Psoas muscle (tissue), 7 donors: ENCODE measurements at regions not wholly inside any gene's neighbourhood (a gene's known extent, or its start where the extent isn't known, plus 50 kb on each side); places are given as distances from the start of the nearest gene placed in this dataset.

ENCODE experiments used
- ATAC-seq, 4 donors: fragments of 200-7000 bp; cut with Tn5 transposase; one replicate each; pipeline ENCODE4 v1.9.1; 2020; ENCODE audit warnings: moderate library complexity in 3 of 4, mild to moderate bottlenecking in 2 of 4
- DNase-seq, 2 donors: peaks; one replicate each; pipeline ENCODE4 v3.0.0-alpha.2; 2020
- H3K27ac ChIP-seq: fragments of 200-600 bp; one replicate; pipeline ENCODE4 v1.8.0; 2022
- H3K27me3 ChIP-seq, 3 donors: fragments of 200-600 bp in 1 of 3; one replicate each; pipeline versions ENCODE4 v1.6.1 to v1.8.0; 2013 to 2022; ENCODE audit warnings: low read length in 2 of 3, mild to moderate bottlenecking in 2 of 3, moderate library complexity in 1 of 3; ENCODE audit not compliant: insufficient read depth in 3 of 3
- H3K36me3 ChIP-seq, 2 donors: fragments of 200-600 bp in 1 of 2; one replicate each; pipeline versions ENCODE4 v1.6.1 to v1.8.0; 2013 to 2022; ENCODE audit warnings: low read depth in 1 of 2, mild to moderate bottlenecking in 1 of 2, moderate library complexity in 1 of 2; ENCODE audit not compliant: insufficient read depth in 1 of 2
- H3K4me1 ChIP-seq: fragments of 200-600 bp; one replicate; pipeline ENCODE4 v1.8.0; 2022
- H3K4me3 ChIP-seq: fragments of 200-600 bp; one replicate; pipeline ENCODE4 v1.8.0; 2022; ENCODE audit warnings: mild to moderate bottlenecking
- H3K9me3 ChIP-seq: fragments of 200-600 bp; one replicate; pipeline ENCODE4 v1.8.0; 2022
- WGBS, 3 donors: extraction: QIAGEN DNeasy Blood & Tissue Kit; methylation state at CpG; one replicate each; pipeline versions ENCODE4 v1.1.6 to v1.1.7; 2013; 5-methylcytosine and 5-hydroxymethylcytosine counted together
- intact Hi-C, 2 donors: fragments of 100-400 bp; cut with DNase I; formaldehyde crosslinking; loops; one replicate each; pipeline versions ENCODE4 v1.11.0 to v1.14.2; 2022
- TF ChIP-seq, protein P1 (sequence below): fragments of 200-600 bp; IDR thresholded peaks from one replicate; pipeline ENCODE4 v1.8.0; 2022; ENCODE audit warnings: antibody characterized with exemption
- donor health status: healthy with polysubstance abuse.
- donor health status: DM: no; HTN: no; CAD: no; lungs with moderate emphysema.
- donor health status: Bipolar disorder and iron deficiency.
- donor health status: healthy.
- donor health status: DM: yes; HTN: yes; CAD: no.
- donor health status: DM: no; HTN: no; CAD: no.
- donor health status: DM: yes; HTN: yes; CAD: no.

DNA sequence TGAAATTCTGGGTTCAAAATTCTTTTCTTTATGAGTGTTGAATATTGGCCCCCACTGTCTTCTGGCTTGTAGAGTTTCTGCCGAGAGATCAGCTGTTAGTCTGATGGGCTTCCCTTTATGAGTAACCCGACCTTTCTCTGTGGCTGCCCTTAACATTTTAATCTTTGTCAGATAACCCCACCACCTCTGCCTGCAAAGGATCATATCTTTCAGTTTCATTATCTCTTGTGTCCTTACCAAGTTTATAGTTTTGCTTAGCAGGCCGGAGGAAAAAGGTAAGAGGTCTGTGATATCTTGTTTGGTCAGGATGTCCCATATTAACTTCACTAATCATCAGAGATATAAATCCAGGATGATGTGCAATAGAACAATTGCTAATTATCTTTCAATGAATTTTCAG lies 970.2 kb upstream of the TYRP1 start:
- TF ChIP-seq, protein P1, sequence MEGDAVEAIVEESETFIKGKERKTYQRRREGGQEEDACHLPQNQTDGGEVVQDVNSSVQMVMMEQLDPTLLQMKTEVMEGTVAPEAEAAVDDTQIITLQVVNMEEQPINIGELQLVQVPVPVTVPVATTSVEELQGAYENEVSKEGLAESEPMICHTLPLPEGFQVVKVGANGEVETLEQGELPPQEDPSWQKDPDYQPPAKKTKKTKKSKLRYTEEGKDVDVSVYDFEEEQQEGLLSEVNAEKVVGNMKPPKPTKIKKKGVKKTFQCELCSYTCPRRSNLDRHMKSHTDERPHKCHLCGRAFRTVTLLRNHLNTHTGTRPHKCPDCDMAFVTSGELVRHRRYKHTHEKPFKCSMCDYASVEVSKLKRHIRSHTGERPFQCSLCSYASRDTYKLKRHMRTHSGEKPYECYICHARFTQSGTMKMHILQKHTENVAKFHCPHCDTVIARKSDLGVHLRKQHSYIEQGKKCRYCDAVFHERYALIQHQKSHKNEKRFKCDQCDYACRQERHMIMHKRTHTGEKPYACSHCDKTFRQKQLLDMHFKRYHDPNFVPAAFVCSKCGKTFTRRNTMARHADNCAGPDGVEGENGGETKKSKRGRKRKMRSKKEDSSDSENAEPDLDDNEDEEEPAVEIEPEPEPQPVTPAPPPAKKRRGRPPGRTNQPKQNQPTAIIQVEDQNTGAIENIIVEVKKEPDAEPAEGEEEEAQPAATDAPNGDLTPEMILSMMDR, result no peak

GRCh38 chr9:11726659-11727058 lies 966.5 kb upstream of the TYRP1 start:
- intact Hi-C loops, result no loop called here
- Histone ChIP-seq H3K36me3 (no peaks in the 10 kb centered on the region), H3K27me3 (no peaks in the 10 kb centered on the region), H3K4me3 (no peak overlapping the region), H3K9me3 (no peaks in the 10 kb centered on the region), H3K27ac (no peak overlapping the region), H3K4me1 (no peaks in the 10 kb centered on the region)
- WGBS, 3 donors, result 61 to 72% (median 66%) methylated on average over 1 of the region's 1 CpG
- DNase-seq (no peak), ATAC-seq (no peak)
- TF ChIP-seq, protein P1, result no peak

More for the DNA sequence above, 970.2 kb upstream of the TYRP1 start:
- Histone ChIP-seq H3K4me1 (no peaks in the 10 kb centered on the region), H3K27ac (no peak overlapping the region), H3K9me3 (no peaks in the 10 kb centered on the region), H3K27me3 (no peaks in the 10 kb centered on the region), H3K36me3 (no peaks in the 10 kb centered on the region), H3K4me3 (no peak overlapping the region)
- DNase-seq, result no peak
- no peak for ATAC-seq
- 66 to 74% (median 73%) methylated on average over 3 of the region's 3 CpGs for WGBS, 3 donors
- intact Hi-C loops, result no loop called here

GRCh38 chr9:11735391-11735790 lies 957.8 kb upstream of the TYRP1 start:
- 70 to 88% (median 78%) methylated on average over 1 of the region's 1 CpG for WGBS, 3 donors
- Histone ChIP-seq H3K9me3 (peaks cover 12% of the 10 kb centered on the region), H3K4me1 (no peaks in the 10 kb centered on the region), H3K27ac (no peak overlapping the region), H3K4me3 (no peak overlapping the region), H3K36me3 (no peaks in the 10 kb centered on the region), H3K27me3 (no peaks in the 10 kb centered on the region)
- ATAC-seq (no peak), DNase-seq (no peak)
- TF ChIP-seq, protein P1, result no peak
- intact Hi-C loops, result no loop called here

- 79 to 92% (median 86%) methylated on average over 1 of the region's 1 CpG for WGBS, 3 donors
These were observed 950.7 kb upstream of the TYRP1 start for GRCh38 chr9:11742471-11742870.

DNA sequence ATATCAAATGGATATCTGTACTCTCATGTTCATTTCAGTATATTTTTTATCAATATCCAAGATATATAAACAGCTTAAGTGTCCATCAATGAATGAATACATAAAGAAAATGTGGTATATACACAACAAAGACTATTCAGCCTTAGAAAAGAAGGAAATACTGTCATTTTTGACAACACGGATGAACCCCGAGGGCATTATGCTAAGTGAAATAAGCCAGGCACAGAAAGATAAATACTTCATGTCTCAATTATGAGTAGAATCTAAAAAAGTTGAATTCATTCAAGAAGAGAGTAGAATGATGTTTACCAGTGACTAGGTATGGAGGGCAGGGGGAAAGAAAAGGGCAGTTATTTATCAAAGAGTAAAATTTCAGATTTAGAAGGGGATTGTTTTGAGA lies 949.8 kb upstream of the TYRP1 start:
- intact Hi-C loops, result no loop called here
- DNase-seq (no peak), ATAC-seq (no peak)
- Histone ChIP-seq H3K36me3 (no peaks in the 10 kb centered on the region), H3K9me3 (no peaks in the 10 kb centered on the region), H3K4me3 (no peak overlapping the region), H3K27me3 (no peaks in the 10 kb centered on the region), H3K4me1 (no peaks in the 10 kb centered on the region), H3K27ac (no peak overlapping the region)
- 87 to 91% (median 89%) methylated on average over 2 of the region's 2 CpGs for WGBS, 3 donors
- TF ChIP-seq, protein P1, result no peak

More at GRCh38 chr9:11742471-11742870, 950.7 kb upstream of the TYRP1 start:
- Histone ChIP-seq H3K4me3 (no peak overlapping the region), H3K27me3 (no peaks in the 10 kb centered on the region), H3K9me3 (no peaks in the 10 kb centered on the region), H3K36me3 (no peaks in the 10 kb centered on the region), H3K27ac (no peak overlapping the region), H3K4me1 (no peaks in the 10 kb centered on the region)
- intact Hi-C loops, result no loop called here
- no peak for DNase-seq
- TF ChIP-seq, protein P1, result no peak
- no peak for ATAC-seq
